HG03095 (cell line): ENCODE measurements at regions not wholly inside any gene's neighbourhood (a gene's known extent, or its start where the extent isn't known, plus 50 kb on each side); places are given as distances from the start of the nearest gene placed in this dataset.
"Not testable (repeated sequence)": the region's sequence is repeated elsewhere in the genome, so short reads cannot be mapped to it uniquely, and the experiment has no call there.

Source experiments
- ATAC-seq: cut with Tn5 transposase; IDR thresholded peaks from one replicate; pipeline ENCODE4 v1.9.1; 2021; ENCODE audit warnings: moderate library complexity; ENCODE audit not compliant: unreplicated experiment

- ATAC-seq = no peak
These were observed 83.6 kb upstream of the DLX6 start for GRCh38 chr7:96921771-96922170.

- ATAC-seq = not testable (repeated sequence)
These were observed 82.0 kb upstream of the DLX6 start for GRCh38 chr7:96923345-96923744.

DNA sequence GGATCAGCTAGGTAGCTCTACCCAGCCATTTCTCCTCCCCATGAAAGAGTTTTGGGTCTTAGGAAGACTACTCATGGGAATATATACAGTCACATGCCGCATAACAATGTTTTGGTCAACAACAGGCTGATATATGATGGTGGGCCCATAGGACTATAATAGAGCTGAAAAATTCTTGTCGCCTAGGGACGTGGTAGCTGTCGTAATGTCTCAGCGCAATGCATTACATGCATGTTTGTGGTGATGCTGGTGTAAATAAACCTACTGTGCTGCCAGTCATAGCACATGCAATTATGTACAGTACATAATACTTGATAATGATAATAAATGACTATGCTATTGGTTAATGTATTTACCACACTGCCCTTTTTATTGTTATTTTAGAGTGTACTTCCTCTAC lies 78.2 kb upstream of the DLX6 start:
- no peak for ATAC-seq

DNA sequence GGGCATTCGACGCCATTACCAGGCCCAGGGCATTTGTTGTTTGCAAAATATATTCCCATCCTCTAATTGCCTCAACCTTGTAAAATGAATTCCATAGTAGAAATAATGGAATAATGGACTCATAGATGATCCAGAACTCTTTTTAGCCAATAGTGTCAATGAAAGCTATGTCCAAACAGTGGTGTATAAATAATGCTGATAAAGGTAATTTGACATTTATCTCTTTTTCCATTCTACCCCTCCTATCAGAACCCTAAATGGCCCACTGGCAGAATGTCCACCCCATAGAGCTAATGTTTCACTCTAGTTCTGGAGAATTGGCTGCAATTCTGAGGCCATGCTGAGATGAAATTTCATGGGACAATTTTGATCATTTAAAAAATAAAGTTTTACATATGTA lies 76.4 kb upstream of the DLX6 start:
- ATAC-seq = no peak

DNA sequence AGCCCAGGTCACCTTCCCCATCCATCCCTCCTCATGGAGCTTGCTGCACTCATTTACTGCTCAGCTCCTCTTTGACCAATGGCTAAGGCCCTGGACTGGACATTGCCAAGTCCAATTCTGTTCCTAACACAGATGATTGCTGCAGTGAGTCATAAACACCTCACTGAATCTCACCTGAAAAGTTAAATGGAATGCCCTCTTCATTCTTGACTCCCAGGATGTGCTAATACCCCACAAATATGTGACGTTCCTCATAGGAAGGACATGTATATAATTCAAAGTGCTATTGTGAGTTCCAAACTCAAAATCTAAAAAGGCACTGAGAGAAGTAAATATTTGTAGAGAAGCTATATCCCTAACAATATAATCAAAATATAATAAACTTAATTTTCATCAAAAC lies 73.5 kb upstream of the DLX6 start:
- no peak for ATAC-seq

- ATAC-seq = no peak
These were observed 72.2 kb upstream of the DLX6 start for GRCh38 chr7:96933067-96933645.

- ATAC-seq = no peak
These were observed 68.7 kb upstream of the DLX6 start for GRCh38 chr7:96936621-96937020.

GRCh38 chr7:96942112-96942511 lies 63.2 kb upstream of the DLX6 start:
- no peak for ATAC-seq

GRCh38 chr7:96949766-96950165 lies 55.6 kb upstream of the DLX6 start:
- ATAC-seq = no peak

- ATAC-seq = no peak
These were observed 52.4 kb upstream of the DLX6 start for GRCh38 chr7:96952974-96953391.

DNA sequence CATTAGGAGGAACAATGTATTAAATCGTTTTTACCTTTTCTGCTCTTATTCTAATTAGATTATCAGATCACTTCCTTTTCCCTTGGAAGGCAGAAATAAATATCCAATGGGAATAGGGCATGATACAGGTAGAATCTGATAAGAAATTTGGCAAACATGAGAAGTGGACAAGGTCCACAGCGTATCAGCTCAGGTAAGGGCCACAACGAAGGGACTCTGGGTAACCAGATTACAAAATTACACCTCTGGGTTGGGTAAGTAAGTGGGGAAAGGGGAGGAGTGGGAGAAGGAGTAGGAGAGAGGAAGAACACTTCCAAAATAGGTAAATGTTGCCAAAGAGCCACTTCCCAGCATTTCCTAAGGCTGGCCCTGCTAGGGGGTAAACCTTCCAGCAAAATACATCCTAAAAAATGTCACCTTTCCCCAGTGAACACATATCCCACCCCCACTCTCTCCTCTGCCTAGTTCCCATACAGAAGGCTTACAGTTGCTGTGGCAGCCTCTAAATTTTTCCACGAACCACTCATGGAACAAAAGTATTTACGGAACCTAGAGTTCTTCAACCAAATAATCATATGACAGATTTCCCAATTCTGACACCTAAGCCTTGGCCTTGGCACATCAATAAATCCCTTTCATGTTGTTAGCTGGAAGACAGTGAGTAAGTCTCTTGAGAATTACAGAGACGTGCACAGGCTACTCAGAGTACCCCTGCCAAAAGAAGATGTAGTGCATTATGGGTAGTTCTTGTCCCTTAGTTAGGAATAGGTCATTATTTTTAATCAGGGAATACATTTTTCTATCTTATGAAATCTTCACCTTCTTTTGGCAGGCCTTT lies 51.5 kb upstream of the DLX6 start:
- ATAC-seq = no peak
